HCT116 (cell line): ENCODE measurements at regions not wholly inside any gene's neighbourhood (a gene's known extent, or its start where the extent isn't known, plus 50 kb on each side); places are given as distances from the start of the nearest gene placed in this dataset.

ENCODE experiments used
- ATAC-seq: fragments of 200-7000 bp; cut with Tn5 transposase; 2 replicates; pipeline ENCODE4 v1.9.1; 2020; ENCODE audit warnings: mild to moderate bottlenecking, moderate library complexity
- BruUV-seq: library from RNA; stranded (reverse); fragments of 400-500 nt; replicated peaks from 2 replicates; lab custom pipeline; 2021; lab: Mats Ljungman, UMichigan
- CTCF ChIA-PET: fragments of 300-600 bp; sonication (Branson Sonifier 250); formaldehyde crosslinking; loops from one replicate; lab custom pipeline; 2021; ENCODE audit warnings: antibody characterized with exemption; lab: Charles Lee
- POLR2A ChIA-PET: fragments of 300-600, 350-600 bp; sonication (Branson Sonifier 250); formaldehyde crosslinking; loops from one replicate; lab custom pipeline; 2021; ENCODE audit warnings: antibody characterized with exemption; lab: Charles Lee
- RAD21 ChIA-PET, 2 experiments: fragments of 300-600 bp; sonication (Branson Sonifier 250); formaldehyde crosslinking; loops; one replicate each; lab custom pipeline; 2023; ENCODE audit warnings: low total read pairs in 2 of 2; ENCODE audit not compliant: uncharacterized antibody in 2 of 2, unreplicated experiment in 2 of 2, low non-redundant PET in 1 of 2; lab: Charles Lee
- DNase-seq: peaks from one replicate; pipeline ENCODE4 v3.0.0-alpha.2; 2010; ENCODE audit warnings: low read depth, low spot score
- H2AFZ ChIP-seq: fragments of 200-600 bp; shearing (Covaris generic), sonication (generic); 2 replicates; pipeline ENCODE4 v1.6.1; 2017; ENCODE audit warnings: low read depth, mixed run types, mixed read lengths, antibody characterized with exemption, low read length; ENCODE audit not compliant: poor library complexity, severe bottlenecking
- H3K27ac ChIP-seq: 2 replicates; pipeline ENCODE4 v1.5.1; 2012; ENCODE audit warnings: low read depth, low read length
- H3K27me3 ChIP-seq: fragments of 200-600 bp; sonication (generic); 2 replicates; pipeline ENCODE4 v1.6.1; 2016; ENCODE audit warnings: mixed run types, low read length, mixed read lengths; ENCODE audit not compliant: insufficient read depth
- H3K36me3 ChIP-seq, 2 experiments: fragments of 200-500 bp in 1 of 2; fragments of 200-600 bp in 1 of 2; sonication (Bioruptor generic) in 1 of 2; sonication (generic) in 1 of 2; 2 replicates each; pipeline versions ENCODE4 v1.5.1 to v1.6.1; 2014 to 2016; ENCODE audit warnings: low read length in 2 of 2, inconsistent platforms in 1 of 2, mixed read lengths in 1 of 2, mixed run types in 1 of 2; ENCODE audit not compliant: insufficient read depth in 2 of 2, control insufficient read depth in 1 of 2
- H3K4me1 ChIP-seq, 2 experiments: fragments of 200-600 bp in 1 of 2; sonication (generic) in 1 of 2; 2 replicates each; pipeline versions ENCODE4 v1.5.1 to v1.6.1; 2012 to 2017; ENCODE audit warnings: low read length in 2 of 2, inconsistent platforms in 1 of 2, mild to moderate bottlenecking in 1 of 2, mixed read lengths in 1 of 2, mixed run types in 1 of 2, moderate library complexity in 1 of 2; ENCODE audit not compliant: insufficient read depth in 2 of 2, control insufficient read depth in 1 of 2
- H3K4me2 ChIP-seq: fragments of 200-600 bp; sonication (generic); 2 replicates; pipeline ENCODE4 v1.6.1; 2017; ENCODE audit warnings: mixed run types, low read length, mixed read lengths
- H3K4me3 ChIP-seq, 2 experiments: fragments of 200-600 bp in 1 of 2; sonication (generic) in 1 of 2; replicated peaks in 1 of 2; 2 replicates each; pipeline ENCODE4 v1.5.1; 2011 to 2016; ENCODE audit warnings: low read length in 2 of 2, control low read depth in 1 of 2, low read depth in 1 of 2, mild to moderate bottlenecking in 1 of 2, mixed read lengths in 1 of 2, mixed run types in 1 of 2
- H3K79me2 ChIP-seq: fragments of 200-600 bp; sonication (generic); 2 replicates; pipeline ENCODE4 v1.6.1; 2017; ENCODE audit warnings: mild to moderate bottlenecking, mixed run types, low read length, moderate library complexity, mixed read lengths; ENCODE audit not compliant: insufficient read depth
- H3K9ac ChIP-seq: fragments of 200-600 bp; sonication (generic); 2 replicates; pipeline ENCODE4 v1.6.1; 2016; ENCODE audit warnings: low read length, mixed read lengths
- H3K9me2 ChIP-seq: fragments of 200-600 bp; sonication (generic), shearing (Covaris generic); 2 replicates; pipeline ENCODE4 v1.6.1; 2017; ENCODE audit warnings: mixed run types, mild to moderate bottlenecking, moderate library complexity; ENCODE audit not compliant: insufficient read depth
- H3K9me3 ChIP-seq, 2 experiments: fragments of 200-500 bp in 1 of 2; fragments of 200-600 bp in 1 of 2; sonication (Bioruptor generic) in 1 of 2; sonication (generic) in 1 of 2; 2 replicates each; pipeline ENCODE4 v1.6.1; 2014 to 2017; ENCODE audit warnings: low read length in 2 of 2, mixed read lengths in 2 of 2, inconsistent platforms in 1 of 2, low read depth in 1 of 2, mild to moderate bottlenecking in 1 of 2, mixed run types in 1 of 2, moderate library complexity in 1 of 2; ENCODE audit not compliant: control insufficient read depth in 1 of 2, insufficient read depth in 1 of 2
- H4K20me1 ChIP-seq: fragments of 200-600 bp; sonication (generic), shearing (Covaris generic); 2 replicates; pipeline ENCODE4 v1.6.1; 2017; ENCODE audit warnings: mixed run types, mild to moderate bottlenecking, moderate library complexity; ENCODE audit not compliant: insufficient read depth
- ATF3 ChIP-seq: IDR thresholded peaks from 2 replicates; pipeline ENCODE4 v1.6.1; 2012
- CEBPB ChIP-seq: IDR thresholded peaks from 2 replicates; pipeline ENCODE4 v1.6.1; 2012; ENCODE audit warnings: low read depth
- CTCF ChIP-seq, 3 experiments: fragments of 200-600 bp in 1 of 3; sonication (generic) in 1 of 3; IDR thresholded peaks in 2 of 3; conservative IDR thresholded peaks in 1 of 3; 2 replicates each; pipeline ENCODE4 v1.5.1; 2012 to 2017; ENCODE audit warnings: low read depth in 2 of 3, low read length in 2 of 3, antibody characterized with exemption in 1 of 3, borderline replicate concordance in 1 of 3, control low read depth in 1 of 3, mild to moderate bottlenecking in 1 of 3, mixed read lengths in 1 of 3, mixed run types in 1 of 3, moderate library complexity in 1 of 3; ENCODE audit not compliant: insufficient read depth in 1 of 3
- EGR1 ChIP-seq: IDR thresholded peaks from 2 replicates; pipeline ENCODE4 v1.6.1; 2012; ENCODE audit warnings: low read depth
- ELF1 ChIP-seq: IDR thresholded peaks from 2 replicates; pipeline ENCODE4 v1.6.1; 2012; ENCODE audit warnings: low read depth, borderline replicate concordance
- FOSL1 ChIP-seq: IDR thresholded peaks from 2 replicates; pipeline ENCODE4 v1.6.1; 2012; ENCODE audit warnings: low read depth
- JUND ChIP-seq: IDR thresholded peaks from 2 replicates; pipeline ENCODE4 v1.6.1; 2012
- POLR2A ChIP-seq: IDR thresholded peaks from 2 replicates; pipeline ENCODE4 v1.7.0; 2011; ENCODE audit warnings: borderline replicate concordance; ENCODE audit not compliant: insufficient read depth, insufficient read length; ENCODE audit errors: extremely low read depth
- POLR2AphosphoS5 ChIP-seq: IDR thresholded peaks from 2 replicates; pipeline ENCODE4 v1.6.1; 2011; ENCODE audit warnings: mild to moderate bottlenecking, low read depth, low read length, moderate library complexity
- RAD21 ChIP-seq: IDR thresholded peaks from 2 replicates; pipeline ENCODE4 v1.6.1; 2012; ENCODE audit warnings: low read depth, mild to moderate bottlenecking
- SIN3A ChIP-seq: IDR thresholded peaks from 2 replicates; pipeline ENCODE4 v1.6.1; 2012; ENCODE audit warnings: low read depth
- SP1 ChIP-seq: IDR thresholded peaks from 2 replicates; pipeline ENCODE4 v1.6.1; 2012; ENCODE audit warnings: low read depth
- SRF ChIP-seq: IDR thresholded peaks from 2 replicates; pipeline ENCODE4 v1.6.1; 2012; ENCODE audit warnings: low read depth
- YY1 ChIP-seq: IDR thresholded peaks from 2 replicates; pipeline ENCODE4 v1.6.1; 2011; ENCODE audit warnings: low read length, low read depth, moderate library complexity, mild to moderate bottlenecking; ENCODE audit not compliant: insufficient replicate concordance; ENCODE audit errors: extremely low read depth
- ZBTB33 ChIP-seq: IDR thresholded peaks from 2 replicates; pipeline ENCODE4 v1.6.1; 2011; ENCODE audit warnings: mild to moderate bottlenecking, low read length, moderate library complexity; ENCODE audit not compliant: insufficient replicate concordance; ENCODE audit errors: extremely low read depth
- ZFX ChIP-seq: fragments of 450-650 bp; IDR thresholded peaks from 2 replicates; pipeline ENCODE4 v1.6.1; 2017
- ZNF274 ChIP-seq: fragments of 200-500 bp; sonication (Bioruptor generic); IDR thresholded peaks from 2 replicates; pipeline ENCODE4 v1.6.1; 2014; ENCODE audit warnings: mild to moderate bottlenecking, low read depth, low read length, inconsistent platforms
- intact Hi-C: fragments of 100-400 bp; cut with micrococcal nuclease; formaldehyde crosslinking; loops from 2 replicates; pipeline ENCODE4 v1.10.0; 2022

- POLR2A ChIA-PET: no interaction called here
- no peaks in the 10 kb centered on the region for H3K9me3 ChIP-seq
- intact Hi-C loops: loop anchor here (5.0 to 10.0 kb wide), 2 partner anchors 69 to 1137 kb away; no protein-coding TSS in a partner anchor
- BruUV-seq: no TSS peak
- no peaks in the 10 kb centered on the region for H4K20me1 ChIP-seq
- H3K27ac ChIP-seq: no peak overlapping the region
- TF ChIP-seq SP1 (no peak), EGR1 (no peak), POLR2AphosphoS5 (no peak), JUND (no peak), FOSL1 (no peak)
- no peaks in the 10 kb centered on the region for H3K79me2 ChIP-seq
- H3K4me3 ChIP-seq: no peak overlapping the region
- no peak overlapping the region for H3K4me2 ChIP-seq
- H3K27me3 ChIP-seq: no peaks in the 10 kb centered on the region
- no peak overlapping the region for H3K9ac ChIP-seq
- CTCF ChIA-PET: no interaction called here
- no peaks in the 10 kb centered on the region for H3K36me3 ChIP-seq
- RAD21 ChIA-PET: no interaction called here
- ATAC-seq (no peak), DNase-seq (no peak)
- H2AFZ ChIP-seq: no peak overlapping the region
- H3K4me1 ChIP-seq: no peaks in the 10 kb centered on the region
- no peaks in the 10 kb centered on the region for H3K9me2 ChIP-seq
These were observed 284.7 kb downstream of the TRIB2 start for GRCh38 chr2:13001408-13001807.

GRCh38 chr2:13002536-13003331 is 286.0 kb downstream of the TRIB2 start:
- no TSS peak for BruUV-seq
- ATAC-seq: no peak
- H3K79me2 ChIP-seq: no peaks in the 10 kb centered on the region
- no peaks in the 10 kb centered on the region for H4K20me1 ChIP-seq
- H3K27me3 ChIP-seq: no peaks in the 10 kb centered on the region
- no peak overlapping the region for H2AFZ ChIP-seq
- intact Hi-C loops: loop anchor here (5.0 to 10.0 kb wide), 2 partner anchors 70 to 1138 kb away; no protein-coding TSS in a partner anchor
- H3K27ac ChIP-seq: no peak overlapping the region
- ChIA-PET RAD21 (no interaction called here), POLR2A (no interaction called here), CTCF (no interaction called here)
- no peak overlapping the region for H3K4me3 ChIP-seq
- H3K9me3 ChIP-seq: no peaks in the 10 kb centered on the region
- H3K4me2 ChIP-seq: no peak overlapping the region
- H3K36me3 ChIP-seq: no peaks in the 10 kb centered on the region
- H3K4me1 ChIP-seq: peaks cover 0 to 3% of the 10 kb centered on the region in 2 experiments; a peak in 2 of 4 replicates
- no peak for TF ChIP-seq YY1
- no peak for TF ChIP-seq ZBTB33
- TF ChIP-seq POLR2AphosphoS5: no peak
- TF ChIP-seq POLR2A: no peak
- TF ChIP-seq SRF: no peak
- TF ChIP-seq ZNF274: no peak
- no peak for TF ChIP-seq RAD21
- no peak for TF ChIP-seq ATF3
- TF ChIP-seq ELF1: no peak
- TF ChIP-seq SIN3A: no peak
- no peak for TF ChIP-seq ZFX
- no peak for TF ChIP-seq CTCF (IDR thresholded peaks at IDR 0.05 in 2 of 3, conservative IDR thresholded peaks at IDR 0.05 in 1 of 3; ENCODE audit: borderline replicate concordance in 1 of 3, insufficient read depth in 1 of 3, low read depth in 2 of 3, low read length in 2 of 3)
- no peak for TF ChIP-seq FOSL1
- no peak for TF ChIP-seq SP1
- TF ChIP-seq CEBPB: no peak
- no peaks in the 10 kb centered on the region for H3K9me2 ChIP-seq
- H3K9ac ChIP-seq: no peak overlapping the region
- DNase-seq: no peak
